H1 (cell line): ENCODE measurements at regions not wholly inside any gene's neighbourhood (a gene's known extent, or its start where the extent isn't known, plus 50 kb on each side); places are given as distances from the start of the nearest gene placed in this dataset.

ENCODE experiments used
- CTCF ChIA-PET: fragments of 300-600 bp; sonication (Branson Sonifier 250); formaldehyde crosslinking; loops from one replicate; lab custom pipeline; 2021; ENCODE audit not compliant: partially characterized antibody; lab: Charles Lee
- POLR2A ChIA-PET: fragments of 300-600 bp; sonication (Branson Sonifier 250); formaldehyde crosslinking; loops from one replicate; lab custom pipeline; 2021; ENCODE audit warnings: inconsistent platforms; ENCODE audit not compliant: partially characterized antibody; lab: Charles Lee
- DNase-seq, 2 experiments: peaks; one replicate each; pipeline versions ENCODE4 v3.0.0 to v3.0.0-alpha.2; 2010 to 2022; ENCODE audit warnings: low spot score in 2 of 2, low read depth in 1 of 2, mixed read lengths in 1 of 2
- FAIRE-seq: peaks from 2 replicates; lab custom pipeline; 2011; peaks lifted over from hg19 to GRCh38; lab: Jason Lieb, UNC
- H2AFZ ChIP-seq: 2 replicates; pipeline ENCODE4 v1.8.1; 2012; ENCODE audit warnings: low read length, inconsistent platforms
- H2AK5ac ChIP-seq: 2 replicates; pipeline ENCODE4 v1.6.1; 2013; ENCODE audit warnings: low read depth, low read length
- H2BK120ac ChIP-seq: replicated peaks from 2 replicates; pipeline ENCODE3; 2013; ENCODE audit warnings: low read depth, low read length, inconsistent platforms
- H2BK12ac ChIP-seq: 2 replicates; pipeline ENCODE4 v1.6.1; 2013; ENCODE audit warnings: low read depth, low read length
- H2BK15ac ChIP-seq: 2 replicates; pipeline ENCODE4 v1.6.1; 2013; ENCODE audit warnings: low read length
- H2BK20ac ChIP-seq: 2 replicates; pipeline ENCODE4 v1.6.1; 2013; ENCODE audit warnings: low read length
- H2BK5ac ChIP-seq: 2 replicates; pipeline ENCODE4 v1.6.1; 2013; ENCODE audit warnings: low read depth, low read length
- H3K14ac ChIP-seq: 2 replicates; pipeline ENCODE4 v1.6.1; 2013; ENCODE audit warnings: inconsistent platforms; ENCODE audit not compliant: insufficient read length
- H3K18ac ChIP-seq: 2 replicates; pipeline ENCODE4 v1.6.1; 2013; ENCODE audit warnings: low read length; ENCODE audit errors: extremely low read depth
- H3K23ac ChIP-seq: 2 replicates; pipeline ENCODE4 v1.6.1; 2013; ENCODE audit warnings: inconsistent platforms; ENCODE audit not compliant: insufficient read length
- H3K23me2 ChIP-seq: 2 replicates; pipeline ENCODE4 v1.6.1; 2013; ENCODE audit warnings: low read depth, low read length
- H3K27ac ChIP-seq: 2 replicates; pipeline ENCODE4 v1.6.1; 2011; ENCODE audit warnings: low read depth, low read length, inconsistent platforms
- H3K27me3 ChIP-seq, 4 experiments: replicated peaks in 1 of 4; 1 replicate in 1 of 4; 2 replicates in 3 of 4; pipeline versions ENCODE4 v1.6.1 to v1.8.1; 2011 to 2013; ENCODE audit warnings: low read length in 3 of 4, mild to moderate bottlenecking in 3 of 4, inconsistent platforms in 2 of 4, mixed read lengths in 2 of 4, moderate library complexity in 1 of 4; ENCODE audit not compliant: control insufficient read depth in 3 of 4, insufficient read depth in 3 of 4; ENCODE audit errors: extremely low read depth in 1 of 4
- H3K36me3 ChIP-seq, 4 experiments: 2 replicates each; pipeline versions ENCODE4 v1.6.1 to v1.8.1; 2011 to 2013; ENCODE audit warnings: mild to moderate bottlenecking in 4 of 4, low read length in 3 of 4, moderate library complexity in 2 of 4, control low read depth in 1 of 4, inconsistent platforms in 1 of 4; ENCODE audit not compliant: insufficient read depth in 4 of 4, control insufficient read depth in 2 of 4
- H3K4ac ChIP-seq: replicated peaks from 2 replicates; pipeline ENCODE3; 2013; ENCODE audit warnings: low read length, low read depth, mixed read lengths, inconsistent platforms; ENCODE audit not compliant: insufficient read length
- H3K4me1 ChIP-seq, 4 experiments: replicated peaks in 1 of 4; 1 replicate in 1 of 4; 2 replicates in 3 of 4; pipeline versions ENCODE4 v1.6.1 to v1.8.1; 2011 to 2013; ENCODE audit warnings: low read length in 3 of 4, inconsistent platforms in 2 of 4, mixed read lengths in 1 of 4; ENCODE audit not compliant: insufficient read depth in 4 of 4, control insufficient read depth in 3 of 4
- H3K4me2 ChIP-seq, 2 experiments: 2 replicates each; pipeline versions ENCODE4 v1.6.1 to v1.8.1; 2011 to 2013; ENCODE audit warnings: low read depth in 2 of 2, low read length in 2 of 2, control low read depth in 1 of 2, inconsistent platforms in 1 of 2, mild to moderate bottlenecking in 1 of 2; ENCODE audit not compliant: insufficient read depth in 1 of 2
- H3K4me3 ChIP-seq, 4 experiments: fragments of 200-600, 300-600 bp in 1 of 4; sonication (generic), shearing (Covaris generic), sonication (Bioruptor Twin) in 1 of 4; 2 replicates each; pipeline versions ENCODE4 v1.5.1 to v1.8.1; 2011 to 2016; ENCODE audit warnings: low read length in 4 of 4, low read depth in 3 of 4, control low read depth in 2 of 4, inconsistent platforms in 2 of 4, mild to moderate bottlenecking in 2 of 4, mixed read lengths in 1 of 4, moderate library complexity in 1 of 4; ENCODE audit not compliant: insufficient read depth in 2 of 4; ENCODE audit errors: extremely low read depth in 1 of 4
- H3K56ac ChIP-seq: replicated peaks from 2 replicates; pipeline ENCODE3; 2013; ENCODE audit warnings: low read depth, mild to moderate bottlenecking, mixed read lengths, low read length, inconsistent platforms; ENCODE audit not compliant: insufficient read length
- H3K79me1 ChIP-seq: 2 replicates; pipeline ENCODE4 v1.6.1; 2013; ENCODE audit warnings: low read depth, low read length, control low read depth
- H3K79me2 ChIP-seq, 2 experiments: 2 replicates each; pipeline versions ENCODE4 v1.6.1 to v1.8.1; 2012 to 2013; ENCODE audit warnings: low read length in 2 of 2, mild to moderate bottlenecking in 2 of 2, inconsistent platforms in 1 of 2; ENCODE audit not compliant: insufficient read depth in 2 of 2, control insufficient read depth in 1 of 2
- H3K9ac ChIP-seq, 4 experiments: replicated peaks in 1 of 4; 1 replicate in 1 of 4; 2 replicates in 3 of 4; pipeline versions ENCODE4 v1.6.1 to v1.8.1; 2011 to 2013; ENCODE audit warnings: low read depth in 3 of 4, low read length in 3 of 4, control low read depth in 2 of 4, mild to moderate bottlenecking in 2 of 4, moderate library complexity in 2 of 4, inconsistent platforms in 1 of 4; ENCODE audit errors: extremely low read depth in 1 of 4
- H3K9me3 ChIP-seq, 2 experiments: 2 replicates each; pipeline versions ENCODE4 v1.6.1 to v1.8.1; 2012 to 2013; ENCODE audit warnings: mild to moderate bottlenecking in 2 of 2, moderate library complexity in 2 of 2, control low read depth in 1 of 2, inconsistent platforms in 1 of 2, low read depth in 1 of 2, low read length in 1 of 2, mixed read lengths in 1 of 2; ENCODE audit not compliant: insufficient read depth in 2 of 2
- H4K20me1 ChIP-seq, 2 experiments: replicated peaks in 1 of 2; 2 replicates each; pipeline versions ENCODE3 to v1.8.1; 2011 to 2013; ENCODE audit warnings: inconsistent platforms in 2 of 2, low read length in 2 of 2, mild to moderate bottlenecking in 1 of 2; ENCODE audit not compliant: insufficient read depth in 2 of 2, control insufficient read depth in 1 of 2
- H4K5ac ChIP-seq: 2 replicates; pipeline ENCODE4 v1.6.1; 2013; ENCODE audit warnings: low read length, low read depth, mixed read lengths, inconsistent platforms; ENCODE audit not compliant: insufficient read length
- H4K8ac ChIP-seq: 2 replicates; pipeline ENCODE4 v1.8.0; 2013; ENCODE audit warnings: mild to moderate bottlenecking, moderate library complexity, low read length, inconsistent platforms; ENCODE audit not compliant: insufficient read depth; ENCODE audit errors: extremely low read depth
- H4K91ac ChIP-seq: replicated peaks from 2 replicates; pipeline ENCODE3; 2013; ENCODE audit warnings: low read length, mixed read lengths, inconsistent platforms; ENCODE audit not compliant: insufficient read length
- BCL11A ChIP-seq, 2 experiments: IDR thresholded peaks; one replicate each; pipeline ENCODE4 v1.6.1; 2011; ENCODE audit warnings: low read depth in 2 of 2, low read length in 2 of 2, mild to moderate bottlenecking in 2 of 2
- BRCA1 ChIP-seq: IDR thresholded peaks from 2 replicates; pipeline ENCODE4 v1.6.1; 2012; ENCODE audit warnings: low read depth, low read length, improper control_type of control experiment
- EP300 ChIP-seq, 2 experiments: IDR thresholded peaks; 1 replicate in 1 of 2; 2 replicates in 1 of 2; pipeline ENCODE4 v1.6.1; 2011 to 2012; ENCODE audit warnings: low read depth in 2 of 2, low read length in 2 of 2, mild to moderate bottlenecking in 2 of 2, borderline replicate concordance in 1 of 2, inconsistent platforms in 1 of 2, moderate library complexity in 1 of 2
- KDM4A ChIP-seq: IDR thresholded peaks from one replicate; pipeline ENCODE4 v1.7.1; 2012; ENCODE audit warnings: low read depth, mild to moderate bottlenecking, moderate library complexity, low read length, inconsistent platforms; ENCODE audit not compliant: severe bottlenecking
- POLR2A ChIP-seq, 2 experiments: IDR thresholded peaks; 1 replicate in 1 of 2; 2 replicates in 1 of 2; pipeline ENCODE4 v1.6.1; 2011; ENCODE audit warnings: low read depth in 2 of 2, low read length in 2 of 2, mild to moderate bottlenecking in 2 of 2; ENCODE audit errors: control extremely low read depth in 1 of 2
- RFX5 ChIP-seq: IDR thresholded peaks from 2 replicates; pipeline ENCODE4 v1.6.1; 2011; ENCODE audit warnings: low read depth, low read length, improper control_type of control experiment, borderline replicate concordance
- RXRA ChIP-seq: IDR thresholded peaks from 2 replicates; pipeline ENCODE4 v1.6.1; 2011; ENCODE audit warnings: low read depth, mild to moderate bottlenecking, low read length, moderate library complexity; ENCODE audit not compliant: insufficient read depth
- TEAD4 ChIP-seq: IDR thresholded peaks from 2 replicates; pipeline ENCODE4 v1.6.1; 2012; ENCODE audit warnings: low read depth, low read length, inconsistent platforms, mixed read lengths
- WGBS, 2 experiments: shearing (Covaris generic) in 1 of 2; methylation state at CpG; one replicate each; pipeline versions ENCODE4 v1.1.6 to v1.1.7; 2013 to 2015; ENCODE audit warnings: low lambda C conversion rate in 2 of 2, mixed read lengths in 2 of 2, inconsistent platforms in 1 of 2, low coverage in 1 of 2, missing lambda C conversion rate in 1 of 2; ENCODE audit not compliant: insufficient replicate concordance in 2 of 2, insufficient coverage in 1 of 2, insufficient read length in 1 of 2; ENCODE audit errors: extremely low coverage in 1 of 2, missing lambda C conversion rate in 1 of 2; 5-methylcytosine and 5-hydroxymethylcytosine counted together

DNA sequence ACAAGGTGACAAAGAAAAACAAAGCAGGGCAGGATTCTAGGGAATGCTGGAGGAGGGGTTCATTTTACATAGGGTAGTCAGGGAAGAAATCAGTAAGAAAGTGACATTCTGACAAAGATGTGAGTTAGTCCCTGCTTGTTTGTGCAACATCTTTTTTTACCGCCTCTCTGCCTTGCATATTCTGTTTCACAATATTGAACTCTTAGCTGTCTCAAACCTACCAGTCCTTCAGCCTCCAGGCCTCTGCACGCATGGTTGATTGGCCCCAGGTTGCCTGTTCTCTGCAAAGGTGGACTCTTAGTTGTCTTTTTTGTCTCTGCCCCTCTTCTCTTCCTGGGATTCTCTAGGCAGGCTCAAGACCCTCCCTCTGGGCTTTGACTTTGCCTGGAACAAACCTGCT is 152.2 kb upstream of the RUNX1 start:
- H2BK15ac ChIP-seq = no peak overlapping the region
- H3K4me3 ChIP-seq = no peak overlapping the region
- POLR2A ChIA-PET = no interaction called here
- H3K4ac ChIP-seq = no peak overlapping the region
- no peaks in the 10 kb centered on the region for H3K79me1 ChIP-seq
- H3K14ac ChIP-seq = no peak overlapping the region
- H3K9ac ChIP-seq = no peak overlapping the region
- no peak overlapping the region for H2BK5ac ChIP-seq
- no peak overlapping the region for H3K27ac ChIP-seq
- H2AK5ac ChIP-seq = no peak overlapping the region
- no peak overlapping the region for H4K5ac ChIP-seq
- no peak overlapping the region for H3K23ac ChIP-seq
- H4K8ac ChIP-seq = no peak overlapping the region
- no peak overlapping the region for H2BK12ac ChIP-seq
- no peak overlapping the region for H4K91ac ChIP-seq
- DNase-seq = no peak
- TF ChIP-seq EP300 (IDR thresholded peaks at IDR 0.05; ENCODE audit: borderline replicate concordance in 1 of 2, low read depth in 2 of 2, low read length in 2 of 2) = no peak
- TF ChIP-seq BRCA1 = no peak
- TF ChIP-seq TEAD4 = no peak
- no peak for TF ChIP-seq POLR2A (IDR thresholded peaks at IDR 0.05; ENCODE audit: control extremely low read depth in 1 of 2, low read depth in 2 of 2, low read length in 2 of 2)
- TF ChIP-seq RXRA = no peak
- TF ChIP-seq KDM4A = no peak
- TF ChIP-seq BCL11A (IDR thresholded peaks at IDR 0.05; ENCODE audit: low read depth in 2 of 2, low read length in 2 of 2) = no peak
- TF ChIP-seq RFX5 = no peak
- TF ChIP-seq, all 59 proteins: peak for 0
- H3K56ac ChIP-seq = no peak overlapping the region
- H3K27me3 ChIP-seq = no peaks in the 10 kb centered on the region
- H3K79me2 ChIP-seq = no peaks in the 10 kb centered on the region
- no peaks in the 10 kb centered on the region; the same call in 1 of the 2 replicates for H3K23me2 ChIP-seq
- no peak for FAIRE-seq
- H3K4me1 ChIP-seq = peaks cover 0 to 1% (median under 1%) of the 10 kb centered on the region in 4 experiments; a peak in 3 of 7 replicates
- no peak overlapping the region for H3K4me2 ChIP-seq
- WGBS, 2 experiments = 87% methylated on average over 2 of the region's 2 CpGs; no CpG with 5 or more reads in 1 of the 2 experiments
- no peak overlapping the region for H2BK120ac ChIP-seq
- H3K9me3 ChIP-seq = no peaks in the 10 kb centered on the region
- H2AFZ ChIP-seq = no peak overlapping the region
- CTCF ChIA-PET = interaction anchor here (0.7 to 1.6 kb wide), 2 partner anchors 154 to 458 kb away, joined by 3 read pairs; no protein-coding TSS in a partner anchor
- H2BK20ac ChIP-seq = no peak overlapping the region
- H4K20me1 ChIP-seq = no peaks in the 10 kb centered on the region
- H3K36me3 ChIP-seq = no peaks in the 10 kb centered on the region
- H3K18ac ChIP-seq = no peak overlapping the region
